ENCODE measurements at regions not wholly inside any gene's neighbourhood (a gene's known extent, or its start where the extent isn't known, plus 50 kb on each side); places are given as distances from the start of the nearest gene placed in this dataset.
A peak's percentile ranks its signal among the peaks of the same experiment; 100 is the strongest.

- no peak for DNase-seq
Observed at GRCh38 chr14:49999826-50000379, 107.0 kb downstream of the ARF6 start.

- peak; percentile 77 for DNase-seq
Observed at GRCh38 chr14:50000380-50001150, 107.7 kb downstream of the ARF6 start.

- no peak for DNase-seq
Observed at GRCh38 chr14:50001151-50001998, 108.5 kb downstream of the ARF6 start.

GRCh38 chr14:50001999-50002925 is 109.4 kb downstream of the ARF6 start:
- no peak for DNase-seq

- DNase-seq, result no peak
Observed at GRCh38 chr14:50002926-50003212, 110.0 kb downstream of the ARF6 start.

- DNase-seq, result peak; percentile 65
Observed at GRCh38 chr14:50003213-50004021, 110.5 kb downstream of the ARF6 start.

- no peak for DNase-seq
Observed at GRCh38 chr14:50006141-50006540, 110.2 kb downstream of the VCPKMT start.

GRCh38 chr14:50007123-50007903 is 109.1 kb downstream of the VCPKMT start:
- DNase-seq, result no peak

GRCh38 chr14:50008562-50008961 is 107.8 kb downstream of the VCPKMT start:
- DNase-seq, result no peak

GRCh38 chr14:50008974-50009373 is 107.4 kb downstream of the VCPKMT start:
- no peak for DNase-seq

- no peak for DNase-seq
Observed at GRCh38 chr14:50010752-50011151, 105.6 kb downstream of the VCPKMT start.

GRCh38 chr14:50011242-50011641 is 105.1 kb downstream of the VCPKMT start:
- no peak for DNase-seq

- no peak for DNase-seq
Observed at GRCh38 chr14:50012644-50013043, 103.7 kb downstream of the VCPKMT start.

GRCh38 chr14:50013198-50013918 is 103.0 kb downstream of the VCPKMT start:
- no peak for DNase-seq

GRCh38 chr14:50013934-50014333 is 102.4 kb downstream of the VCPKMT start:
- DNase-seq, result no peak

- no peak for DNase-seq
Observed at GRCh38 chr14:50014809-50015430, 101.5 kb downstream of the VCPKMT start.

- no peak for DNase-seq
Observed at GRCh38 chr14:50015716-50016115, 100.7 kb downstream of the VCPKMT start.

GRCh38 chr14:50018201-50018932 is 98.0 kb downstream of the VCPKMT start:
- DNase-seq, result no peak

- DNase-seq, result no peak
Observed at GRCh38 chr14:50018933-50019210, 97.5 kb downstream of the VCPKMT start.

- DNase-seq, result no peak
Observed at GRCh38 chr14:50020184-50020583, 96.2 kb downstream of the VCPKMT start.
